Activated CD8-positive, alpha-beta T cell treated with anti-CD3 and anti-CD28 coated beads for 36 hours (primary cell): ENCODE measurements at regions not wholly inside any gene's neighbourhood (a gene's known extent, or its start where the extent isn't known, plus 50 kb on each side); places are given as distances from the start of the nearest gene placed in this dataset.

Source experiments
- ATAC-seq: fragments of 200-7000 bp; cut with Tn5 transposase; one replicate; pipeline ENCODE4 v1.10.0; 2021; ENCODE audit warnings: mild to moderate bottlenecking, moderate library complexity
- CTCF ChIA-PET: fragments of 350-600 bp; sonication (Branson Sonifier 250); formaldehyde crosslinking; loops from one replicate; lab custom pipeline; 2021; ENCODE audit warnings: antibody characterized with exemption; lab: Charles Lee
- POLR2A ChIA-PET: fragments of 350-600 bp; sonication (Branson Sonifier 250); formaldehyde crosslinking; loops from one replicate; lab custom pipeline; 2021; ENCODE audit warnings: antibody characterized with exemption; lab: Charles Lee
- DNase-seq: peaks from one replicate; pipeline ENCODE4 v3.0.0-alpha.2; 2020
- H3K27ac Mint-ChIP-seq: one replicate; pipeline ENCODE4 v1.8.0; 2021; ENCODE audit warnings: mild to moderate bottlenecking, mixed read lengths
- H3K27me3 Mint-ChIP-seq: one replicate; pipeline ENCODE4 v1.8.0; 2021; ENCODE audit warnings: mixed read lengths
- H3K36me3 Mint-ChIP-seq: one replicate; pipeline ENCODE4 v1.8.0; 2021; ENCODE audit warnings: low read depth, mixed read lengths
- H3K4me1 Mint-ChIP-seq: one replicate; pipeline ENCODE4 v1.8.0; 2021; ENCODE audit warnings: low read depth, mixed read lengths
- H3K4me3 Mint-ChIP-seq: one replicate; pipeline ENCODE4 v1.8.0; 2021; ENCODE audit warnings: mild to moderate bottlenecking, moderate library complexity, mixed read lengths
- H3K9me3 Mint-ChIP-seq: one replicate; pipeline ENCODE4 v1.8.0; 2021; ENCODE audit warnings: mixed read lengths
- intact Hi-C: fragments of 100-400 bp; cut with micrococcal nuclease; formaldehyde crosslinking; loops from one replicate; pipeline ENCODE4 v1.10.0; 2022
- TF ChIP-seq, protein P1 (sequence below): fragments of 200-600 bp; IDR thresholded peaks from one replicate; pipeline ENCODE4 v1.8.0; 2022; ENCODE audit warnings: antibody characterized with exemption, mild to moderate bottlenecking

GRCh38 chr6:140105857-140106256 lies 731.4 kb upstream of the CITED2 start:
- CTCF ChIA-PET, result no interaction called here
- intact Hi-C loops, result no loop called here
- DNase-seq (no peak), ATAC-seq (no peak)
- POLR2A ChIA-PET, result no interaction called here
- Mint-ChIP-seq H3K27me3 (no peaks in the 10 kb centered on the region), H3K4me1 (no peaks in the 10 kb centered on the region), H3K4me3 (no peak overlapping the region), H3K27ac (no peak overlapping the region), H3K9me3 (no peaks in the 10 kb centered on the region), H3K36me3 (no peaks in the 10 kb centered on the region)
- TF ChIP-seq, protein P1, sequence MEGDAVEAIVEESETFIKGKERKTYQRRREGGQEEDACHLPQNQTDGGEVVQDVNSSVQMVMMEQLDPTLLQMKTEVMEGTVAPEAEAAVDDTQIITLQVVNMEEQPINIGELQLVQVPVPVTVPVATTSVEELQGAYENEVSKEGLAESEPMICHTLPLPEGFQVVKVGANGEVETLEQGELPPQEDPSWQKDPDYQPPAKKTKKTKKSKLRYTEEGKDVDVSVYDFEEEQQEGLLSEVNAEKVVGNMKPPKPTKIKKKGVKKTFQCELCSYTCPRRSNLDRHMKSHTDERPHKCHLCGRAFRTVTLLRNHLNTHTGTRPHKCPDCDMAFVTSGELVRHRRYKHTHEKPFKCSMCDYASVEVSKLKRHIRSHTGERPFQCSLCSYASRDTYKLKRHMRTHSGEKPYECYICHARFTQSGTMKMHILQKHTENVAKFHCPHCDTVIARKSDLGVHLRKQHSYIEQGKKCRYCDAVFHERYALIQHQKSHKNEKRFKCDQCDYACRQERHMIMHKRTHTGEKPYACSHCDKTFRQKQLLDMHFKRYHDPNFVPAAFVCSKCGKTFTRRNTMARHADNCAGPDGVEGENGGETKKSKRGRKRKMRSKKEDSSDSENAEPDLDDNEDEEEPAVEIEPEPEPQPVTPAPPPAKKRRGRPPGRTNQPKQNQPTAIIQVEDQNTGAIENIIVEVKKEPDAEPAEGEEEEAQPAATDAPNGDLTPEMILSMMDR, result no peak

GRCh38 chr6:140105241-140105640 lies 730.8 kb upstream of the CITED2 start:
- Mint-ChIP-seq H3K9me3 (no peaks in the 10 kb centered on the region), H3K36me3 (no peaks in the 10 kb centered on the region), H3K27ac (no peak overlapping the region), H3K4me3 (no peak overlapping the region), H3K4me1 (no peaks in the 10 kb centered on the region), H3K27me3 (no peaks in the 10 kb centered on the region)
- DNase-seq (no peak), ATAC-seq (no peak)
- POLR2A ChIA-PET, result interaction anchor here (0.7 kb wide), 1 partner anchor 669 kb away, joined by 3 read pairs; no protein-coding TSS in a partner anchor
- CTCF ChIA-PET, result no interaction called here
- intact Hi-C loops, result no loop called here
- TF ChIP-seq, protein P1, result no peak

GRCh38 chr6:140101818-140102217 lies 727.4 kb upstream of the CITED2 start:
- H3K27me3 Mint-ChIP-seq, result no peaks in the 10 kb centered on the region
- ChIA-PET CTCF (interaction anchor here (1.4 kb wide), 1 partner anchor 732 kb away, joined by 3 read pairs; no protein-coding TSS in a partner anchor), POLR2A (no interaction called here)
- intact Hi-C loops, result no loop called here
- H3K4me3 Mint-ChIP-seq, result no peak overlapping the region
- H3K36me3 Mint-ChIP-seq, result no peaks in the 10 kb centered on the region
- H3K4me1 Mint-ChIP-seq, result no peaks in the 10 kb centered on the region
- TF ChIP-seq, protein P1, result no peak
- no peak overlapping the region for H3K27ac Mint-ChIP-seq
- DNase-seq, result no peak
- H3K9me3 Mint-ChIP-seq, result no peaks in the 10 kb centered on the region
- ATAC-seq, result no peak

- Mint-ChIP-seq H3K4me3 (no peak overlapping the region), H3K27me3 (no peaks in the 10 kb centered on the region), H3K9me3 (no peaks in the 10 kb centered on the region), H3K36me3 (no peaks in the 10 kb centered on the region), H3K4me1 (no peaks in the 10 kb centered on the region), H3K27ac (no peak overlapping the region)
- no peak for DNase-seq
- ATAC-seq, result no peak
- ChIA-PET POLR2A (no interaction called here), CTCF (interaction anchor here (1.4 kb wide), 1 partner anchor 732 kb away, joined by 3 read pairs; no protein-coding TSS in a partner anchor)
- TF ChIP-seq, protein P1, result no peak
- intact Hi-C loops, result no loop called here
These were observed 726.9 kb upstream of the CITED2 start for GRCh38 chr6:140101367-140101766.

GRCh38 chr6:140095532-140095931 lies 721.1 kb upstream of the CITED2 start:
- ATAC-seq (no peak), DNase-seq (no peak)
- Mint-ChIP-seq H3K27ac (no peak overlapping the region), H3K4me1 (no peaks in the 10 kb centered on the region), H3K27me3 (no peaks in the 10 kb centered on the region), H3K36me3 (no peaks in the 10 kb centered on the region), H3K4me3 (no peak overlapping the region), H3K9me3 (no peaks in the 10 kb centered on the region)
- TF ChIP-seq, protein P1, result no peak
- ChIA-PET POLR2A (no interaction called here), CTCF (no interaction called here)
- intact Hi-C loops, result no loop called here
